GM20000 (cell line): ENCODE measurements at regions not wholly inside any gene's neighbourhood (a gene's known extent, or its start where the extent isn't known, plus 50 kb on each side); places are given as distances from the start of the nearest gene placed in this dataset.

Experiments
- DNase-seq: peaks from one replicate; pipeline ENCODE4 v3.0.0; 2012; ENCODE audit warnings: low spot score
- CTCF ChIP-seq: IDR thresholded peaks from 2 replicates; pipeline ENCODE4 v1.5.1; 2012; ENCODE audit warnings: mild to moderate bottlenecking, control low read depth; ENCODE audit errors: extremely low read depth, missing control alignments

GRCh38 chr1:68291688-68292384, 59.5 kb upstream of the WLS start:
- no peak for TF ChIP-seq CTCF
- no peak for DNase-seq

GRCh38 chr1:68287241-68287640, 54.9 kb upstream of the WLS start:
- TF ChIP-seq CTCF, result no peak
- DNase-seq, result no peak

GRCh38 chr1:68285046-68285445, 52.7 kb upstream of the WLS start:
- DNase-seq, result no peak
- no peak for TF ChIP-seq CTCF

- DNase-seq, result no peak
- TF ChIP-seq CTCF, result no peak
Measured at GRCh38 chr1:68281946-68282615, 49.8 kb upstream of the WLS start.
